Naive thymus-derived CD8-positive, alpha-beta T cell (primary cell): ENCODE measurements at regions not wholly inside any gene's neighbourhood (a gene's known extent, or its start where the extent isn't known, plus 50 kb on each side); places are given as distances from the start of the nearest gene placed in this dataset.

Experiments
- ATAC-seq, 2 donors: fragments of 150-1000 bp; cut with Tn5 transposase in 1 of 2; sonication (Bioruptor Pico), chemical (Tn5 transposase) in 1 of 2; 1 replicate in 1 of 2; 2 replicates in 1 of 2; pipeline ENCODE4 v1.10.0; 2021; ENCODE audit warnings: mild to moderate bottlenecking in 2 of 2, moderate library complexity in 2 of 2
- POLR2A ChIA-PET: fragments of 350-600 bp; sonication (Branson Sonifier 250); formaldehyde crosslinking; loops from one replicate; lab custom pipeline; 2021; ENCODE audit warnings: antibody characterized with exemption; lab: Charles Lee
- DNase-seq, 10 donors: peaks; one replicate each; pipeline versions ENCODE4 v3.0.0 to v3.0.0-alpha.2; 2020 to 2022
- H3K27ac Mint-ChIP-seq, 10 donors: one replicate each; pipeline ENCODE4 v1.8.0; 2020 to 2022; ENCODE audit warnings: mild to moderate bottlenecking in 10 of 10, mixed read lengths in 10 of 10, moderate library complexity in 4 of 10, inconsistent platforms in 1 of 10
- H3K27me3 Mint-ChIP-seq, 5 donors: one replicate each; pipeline ENCODE4 v1.8.0; 2021 to 2022; ENCODE audit warnings: mixed read lengths in 5 of 5
- H3K36me3 Mint-ChIP-seq, 3 donors: one replicate each; pipeline ENCODE4 v1.8.0; 2020 to 2022; ENCODE audit warnings: mixed read lengths in 3 of 3, mild to moderate bottlenecking in 2 of 3, inconsistent platforms in 1 of 3
- H3K4me1 Mint-ChIP-seq, 4 donors: one replicate each; pipeline ENCODE4 v1.8.0; 2021 to 2022; ENCODE audit warnings: mixed read lengths in 4 of 4
- H3K4me3 Mint-ChIP-seq, 10 donors: one replicate each; pipeline ENCODE4 v1.8.0; 2020 to 2022; ENCODE audit warnings: mild to moderate bottlenecking in 10 of 10, mixed read lengths in 10 of 10, moderate library complexity in 6 of 10, inconsistent platforms in 1 of 10
- H3K9me3 Mint-ChIP-seq, 9 donors: one replicate each; pipeline ENCODE4 v1.8.0; 2020 to 2022; ENCODE audit warnings: mixed read lengths in 9 of 9, mild to moderate bottlenecking in 3 of 9, inconsistent platforms in 1 of 9, moderate library complexity in 1 of 9

- ATAC-seq (no peak), DNase-seq (no peak)
- Mint-ChIP-seq H3K4me1 (no peaks in the 10 kb centered on the region), H3K9me3 (peaks cover 10 to 39% (median 20%) of the 10 kb centered on the region in 9 donors), H3K4me3 (no peak overlapping the region), H3K27ac (no peak overlapping the region), H3K36me3 (no peaks in the 10 kb centered on the region), H3K27me3 (no peaks in the 10 kb centered on the region)
- POLR2A ChIA-PET, result no interaction called here
Observed at GRCh38 chr14:29290441-29290840, 523.9 kb downstream of the FOXG1 start.

- POLR2A ChIA-PET, result no interaction called here
- ATAC-seq, result no peak
- Mint-ChIP-seq H3K36me3 (no peaks in the 10 kb centered on the region), H3K27me3 (no peaks in the 10 kb centered on the region), H3K4me3 (no peak overlapping the region), H3K27ac (no peak overlapping the region), H3K9me3 (peaks cover 0 to 48% (median 14%) of the 10 kb centered on the region in 9 donors), H3K4me1 (no peaks in the 10 kb centered on the region)
- no peak for DNase-seq
Observed at GRCh38 chr14:29299372-29299771, 532.8 kb downstream of the FOXG1 start.

DNA sequence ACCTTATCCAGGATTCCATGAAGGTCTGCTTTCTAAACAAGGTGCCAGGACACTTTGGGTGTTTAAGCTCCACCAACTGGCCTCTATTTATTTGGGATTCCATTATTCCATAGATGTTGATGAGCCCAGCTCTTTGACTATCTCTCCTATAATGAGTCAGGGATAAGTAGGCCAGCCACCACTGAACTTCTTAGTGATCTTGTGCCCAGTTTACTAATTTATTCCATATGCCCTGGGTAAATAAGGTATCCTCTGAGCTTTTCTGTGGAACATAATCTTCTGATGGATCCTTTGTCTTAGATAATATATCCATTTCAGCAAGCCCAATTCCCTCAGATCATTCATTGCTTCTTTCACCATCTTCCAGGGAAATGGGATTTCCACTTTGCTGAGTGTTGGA, 535.0 kb downstream of the FOXG1 start:
- DNase-seq (no peak), ATAC-seq (no peak)
- H3K36me3 Mint-ChIP-seq, result no peaks in the 10 kb centered on the region
- no peaks in the 10 kb centered on the region for H3K27me3 Mint-ChIP-seq
- no peak overlapping the region for H3K4me3 Mint-ChIP-seq
- POLR2A ChIA-PET, result no interaction called here
- H3K9me3 Mint-ChIP-seq, result peaks cover 0 to 54% (median 15%) of the 10 kb centered on the region in 9 donors
- no peak overlapping the region for H3K27ac Mint-ChIP-seq
- no peaks in the 10 kb centered on the region for H3K4me1 Mint-ChIP-seq

- no peaks in the 10 kb centered on the region for H3K36me3 Mint-ChIP-seq
- no peak overlapping the region for H3K27ac Mint-ChIP-seq
- no peaks in the 10 kb centered on the region for H3K4me1 Mint-ChIP-seq
- POLR2A ChIA-PET, result no interaction called here
- no peaks in the 10 kb centered on the region for H3K27me3 Mint-ChIP-seq
- ATAC-seq (no peak), DNase-seq (no peak)
- H3K4me3 Mint-ChIP-seq, result no peak overlapping the region
- H3K9me3 Mint-ChIP-seq, result peaks cover 0 to 16% (median 5%) of the 10 kb centered on the region in 9 donors
Observed at GRCh38 chr14:29310210-29310609, 543.6 kb downstream of the FOXG1 start.

- ATAC-seq (no peak), DNase-seq (no peak)
- H3K27ac Mint-ChIP-seq, result no peak overlapping the region
- H3K4me1 Mint-ChIP-seq, result no peaks in the 10 kb centered on the region
- H3K9me3 Mint-ChIP-seq, result peaks cover 0 to 16% (median 4%) of the 10 kb centered on the region in 9 donors
- POLR2A ChIA-PET, result no interaction called here
- no peaks in the 10 kb centered on the region for H3K27me3 Mint-ChIP-seq
- no peak overlapping the region for H3K4me3 Mint-ChIP-seq
- no peaks in the 10 kb centered on the region for H3K36me3 Mint-ChIP-seq
Observed at GRCh38 chr14:29310757-29311156, 544.2 kb downstream of the FOXG1 start.

DNA sequence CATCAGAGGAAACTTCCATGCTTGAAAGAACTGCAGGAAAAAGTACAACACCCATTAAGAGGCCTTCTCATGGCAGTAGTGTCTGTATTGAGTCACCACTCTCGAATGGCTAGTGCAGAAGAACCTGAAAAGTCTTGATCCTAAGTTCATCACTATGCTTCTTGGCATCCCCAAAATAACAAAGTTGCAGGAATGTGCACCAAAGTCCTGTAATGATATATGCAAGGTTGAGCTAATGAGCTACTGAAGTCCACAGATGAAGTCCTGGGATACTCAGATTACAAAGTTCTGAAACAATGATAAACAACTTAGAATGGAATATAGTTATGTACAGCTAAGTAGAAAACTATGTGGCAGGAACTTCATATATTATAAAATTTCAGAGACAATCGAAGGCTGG, 545.4 kb downstream of the FOXG1 start:
- POLR2A ChIA-PET, result no interaction called here
- H3K27me3 Mint-ChIP-seq, result no peaks in the 10 kb centered on the region
- no peak for DNase-seq
- peaks cover 0 to 20% (median 6%) of the 10 kb centered on the region in 9 donors for H3K9me3 Mint-ChIP-seq
- no peak overlapping the region for H3K4me3 Mint-ChIP-seq
- no peaks in the 10 kb centered on the region for H3K36me3 Mint-ChIP-seq
- no peaks in the 10 kb centered on the region for H3K4me1 Mint-ChIP-seq
- no peak overlapping the region for H3K27ac Mint-ChIP-seq
- no peak for ATAC-seq

GRCh38 chr14:29316936-29317335, 550.3 kb downstream of the FOXG1 start:
- Mint-ChIP-seq H3K9me3 (peaks cover 0 to 33% (median 5%) of the 10 kb centered on the region in 9 donors), H3K4me1 (no peaks in the 10 kb centered on the region), H3K27me3 (no peaks in the 10 kb centered on the region), H3K36me3 (peaks cover 0 to 4% (median 0%) of the 10 kb centered on the region in 3 donors), H3K4me3 (no peak overlapping the region), H3K27ac (no peak overlapping the region)
- DNase-seq (no peak), ATAC-seq (no peak)
- POLR2A ChIA-PET, result no interaction called here

- no peak for DNase-seq
Observed at GRCh38 chr14:29317423-29317822, 550.8 kb downstream of the FOXG1 start.

DNA sequence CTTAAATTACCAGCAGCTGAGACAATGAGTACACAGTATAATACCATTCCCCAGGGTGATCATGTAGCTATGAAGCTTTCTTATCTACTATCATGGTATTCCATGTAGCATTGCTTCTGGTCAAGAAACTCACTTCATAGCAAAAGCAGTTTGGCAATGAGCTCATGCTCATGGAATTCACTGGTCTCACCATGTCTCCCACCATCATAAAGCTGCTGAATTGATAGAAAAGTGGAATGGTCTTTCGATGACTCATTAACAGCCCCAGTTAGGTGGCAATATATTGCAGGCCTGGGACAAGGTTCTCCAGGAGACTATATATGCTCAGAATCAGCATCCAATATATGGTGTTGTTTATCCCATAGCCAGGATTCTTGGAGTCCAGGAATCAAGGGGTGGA, 553.7 kb downstream of the FOXG1 start:
- H3K27me3 Mint-ChIP-seq, result no peaks in the 10 kb centered on the region
- H3K4me1 Mint-ChIP-seq, result no peaks in the 10 kb centered on the region
- ATAC-seq (no peak), DNase-seq (no peak)
- peaks cover 0 to 4% (median 0%) of the 10 kb centered on the region in 3 donors for H3K36me3 Mint-ChIP-seq
- no peak overlapping the region for H3K4me3 Mint-ChIP-seq
- peaks cover 0 to 41% (median 10%) of the 10 kb centered on the region in 9 donors for H3K9me3 Mint-ChIP-seq
- no peak overlapping the region for H3K27ac Mint-ChIP-seq
- POLR2A ChIA-PET, result no interaction called here

More at GRCh38 chr14:29317423-29317822, 550.8 kb downstream of the FOXG1 start:
- Mint-ChIP-seq H3K27me3 (no peaks in the 10 kb centered on the region), H3K4me1 (no peaks in the 10 kb centered on the region), H3K4me3 (no peak overlapping the region), H3K36me3 (peaks cover 0 to 4% (median 0%) of the 10 kb centered on the region in 3 donors), H3K27ac (no peak overlapping the region), H3K9me3 (peaks cover 0 to 33% (median 7%) of the 10 kb centered on the region in 9 donors)
- POLR2A ChIA-PET, result no interaction called here
- no peak for ATAC-seq

- DNase-seq (no peak), ATAC-seq (no peak)
- no peak overlapping the region for H3K27ac Mint-ChIP-seq
- H3K9me3 Mint-ChIP-seq, result peaks cover 0 to 41% (median 10%) of the 10 kb centered on the region in 9 donors
- peaks cover 0 to 4% (median 0%) of the 10 kb centered on the region in 3 donors for H3K36me3 Mint-ChIP-seq
- H3K4me3 Mint-ChIP-seq, result no peak overlapping the region
- H3K27me3 Mint-ChIP-seq, result no peaks in the 10 kb centered on the region
- no peaks in the 10 kb centered on the region for H3K4me1 Mint-ChIP-seq
- POLR2A ChIA-PET, result no interaction called here
Observed at GRCh38 chr14:29321646-29322045, 555.1 kb downstream of the FOXG1 start.

GRCh38 chr14:29339494-29340172, 573.0 kb downstream of the FOXG1 start:
- POLR2A ChIA-PET, result no interaction called here
- H3K9me3 Mint-ChIP-seq, result peaks cover 2 to 20% (median 14%) of the 10 kb centered on the region in 9 donors
- H3K27me3 Mint-ChIP-seq, result no peaks in the 10 kb centered on the region
- H3K4me1 Mint-ChIP-seq, result no peaks in the 10 kb centered on the region
- ATAC-seq (no peak), DNase-seq (no peak)
- H3K4me3 Mint-ChIP-seq, result no peak overlapping the region
- peak overlapping the region in 1 of 10 donors; percentile 33 for H3K27ac Mint-ChIP-seq
- H3K36me3 Mint-ChIP-seq, result peaks cover 0 to 6% (median 0%) of the 10 kb centered on the region in 3 donors

GRCh38 chr14:29348504-29348903, 579.1 kb downstream of the PRKD1 start:
- no peak for DNase-seq
- peaks cover 0 to 11% (median 3%) of the 10 kb centered on the region in 9 donors for H3K9me3 Mint-ChIP-seq
- H3K4me1 Mint-ChIP-seq, result no peaks in the 10 kb centered on the region
- H3K27ac Mint-ChIP-seq, result no peak overlapping the region
- H3K4me3 Mint-ChIP-seq, result no peak overlapping the region
- H3K27me3 Mint-ChIP-seq, result no peaks in the 10 kb centered on the region
- no peak for ATAC-seq
- POLR2A ChIA-PET, result no interaction called here
- H3K36me3 Mint-ChIP-seq, result no peaks in the 10 kb centered on the region

GRCh38 chr14:29350496-29350895, 577.2 kb downstream of the PRKD1 start:
- DNase-seq (no peak), ATAC-seq (no peak)
- Mint-ChIP-seq H3K27ac (no peak overlapping the region), H3K4me1 (no peaks in the 10 kb centered on the region), H3K27me3 (no peaks in the 10 kb centered on the region), H3K4me3 (no peak overlapping the region), H3K36me3 (no peaks in the 10 kb centered on the region), H3K9me3 (peaks cover 0 to 10% (median 3%) of the 10 kb centered on the region in 9 donors)
- POLR2A ChIA-PET, result no interaction called here
